PFSK-1 (cell line): ENCODE measurements at regions not wholly inside any gene's neighbourhood (a gene's known extent, or its start where the extent isn't known, plus 50 kb on each side); places are given as distances from the start of the nearest gene placed in this dataset.

Experiments used
- FOXP2 ChIP-seq: optimal IDR thresholded peaks from 2 replicates; pipeline ENCODE3; 2011; ENCODE audit warnings: borderline replicate concordance, control low read depth, inconsistent platforms; ENCODE audit not compliant: insufficient read depth; ENCODE audit errors: extremely low read length, extremely low read depth
- POLR2AphosphoS5 ChIP-seq: IDR thresholded peaks from 2 replicates; pipeline ENCODE4 v1.6.1; 2012; ENCODE audit warnings: low read depth, mild to moderate bottlenecking, control low read depth, low read length, moderate library complexity
- SIN3A ChIP-seq: IDR thresholded peaks from 2 replicates; pipeline ENCODE4 v1.6.1; 2012; ENCODE audit warnings: mild to moderate bottlenecking, low read length, moderate library complexity, borderline replicate concordance; ENCODE audit not compliant: insufficient read depth
- TAF1 ChIP-seq: IDR thresholded peaks from 2 replicates; pipeline ENCODE4 v1.6.1; 2012; ENCODE audit warnings: low read length, control low read depth, borderline replicate concordance; ENCODE audit not compliant: insufficient read depth
- TF ChIP-seq, protein P1 (sequence below), 2 experiments: IDR thresholded peaks; 2 replicates each; pipeline versions ENCODE4 v1.6.1 to v1.8.0; 2011 to 2012; ENCODE audit warnings: low read depth in 2 of 2, low read length in 2 of 2, control low read depth in 1 of 2, inconsistent platforms in 1 of 2, mild to moderate bottlenecking in 1 of 2, moderate library complexity in 1 of 2; ENCODE audit not compliant: insufficient read depth in 1 of 2

- TF ChIP-seq, protein P1, sequence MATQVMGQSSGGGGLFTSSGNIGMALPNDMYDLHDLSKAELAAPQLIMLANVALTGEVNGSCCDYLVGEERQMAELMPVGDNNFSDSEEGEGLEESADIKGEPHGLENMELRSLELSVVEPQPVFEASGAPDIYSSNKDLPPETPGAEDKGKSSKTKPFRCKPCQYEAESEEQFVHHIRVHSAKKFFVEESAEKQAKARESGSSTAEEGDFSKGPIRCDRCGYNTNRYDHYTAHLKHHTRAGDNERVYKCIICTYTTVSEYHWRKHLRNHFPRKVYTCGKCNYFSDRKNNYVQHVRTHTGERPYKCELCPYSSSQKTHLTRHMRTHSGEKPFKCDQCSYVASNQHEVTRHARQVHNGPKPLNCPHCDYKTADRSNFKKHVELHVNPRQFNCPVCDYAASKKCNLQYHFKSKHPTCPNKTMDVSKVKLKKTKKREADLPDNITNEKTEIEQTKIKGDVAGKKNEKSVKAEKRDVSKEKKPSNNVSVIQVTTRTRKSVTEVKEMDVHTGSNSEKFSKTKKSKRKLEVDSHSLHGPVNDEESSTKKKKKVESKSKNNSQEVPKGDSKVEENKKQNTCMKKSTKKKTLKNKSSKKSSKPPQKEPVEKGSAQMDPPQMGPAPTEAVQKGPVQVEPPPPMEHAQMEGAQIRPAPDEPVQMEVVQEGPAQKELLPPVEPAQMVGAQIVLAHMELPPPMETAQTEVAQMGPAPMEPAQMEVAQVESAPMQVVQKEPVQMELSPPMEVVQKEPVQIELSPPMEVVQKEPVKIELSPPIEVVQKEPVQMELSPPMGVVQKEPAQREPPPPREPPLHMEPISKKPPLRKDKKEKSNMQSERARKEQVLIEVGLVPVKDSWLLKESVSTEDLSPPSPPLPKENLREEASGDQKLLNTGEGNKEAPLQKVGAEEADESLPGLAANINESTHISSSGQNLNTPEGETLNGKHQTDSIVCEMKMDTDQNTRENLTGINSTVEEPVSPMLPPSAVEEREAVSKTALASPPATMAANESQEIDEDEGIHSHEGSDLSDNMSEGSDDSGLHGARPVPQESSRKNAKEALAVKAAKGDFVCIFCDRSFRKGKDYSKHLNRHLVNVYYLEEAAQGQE (IDR thresholded peaks at IDR 0.05; ENCODE audit: insufficient read depth in 1 of 2, low read depth in 2 of 2, low read length in 2 of 2) = no peak
- TF ChIP-seq SIN3A (no peak), POLR2AphosphoS5 (no peak), TAF1 (no peak), FOXP2 (no peak)
Measured at GRCh38 chr4:181200076-181200475, 1043.1 kb upstream of the TENM3 start.
